IMR-90 (cell line): ENCODE measurements at regions not wholly inside any gene's neighbourhood (a gene's known extent, or its start where the extent isn't known, plus 50 kb on each side); places are given as distances from the start of the nearest gene placed in this dataset.

Experiments used
- ATAC-seq: fragments of 200-7000 bp; cut with Tn5 transposase; 2 replicates; pipeline ENCODE4 v1.9.1; 2020; ENCODE audit warnings: low read depth, mild to moderate bottlenecking, moderate library complexity
- BruUV-seq: library from RNA; stranded (reverse); fragments of 400-500 nt; replicated peaks from 2 replicates; lab custom pipeline; 2021; lab: Mats Ljungman, UMichigan
- CTCF ChIA-PET: fragments of 300-600 bp; formaldehyde crosslinking; extraction: SDS; loops from one replicate; lab custom pipeline; 2021; ENCODE audit warnings: antibody characterized with exemption; lab: Yijun Ruan, JAX
- POLR2A ChIA-PET: fragments of 300-600 bp; sonication (Branson Sonifier 250); formaldehyde crosslinking; loops from one replicate; lab custom pipeline; 2022; ENCODE audit warnings: antibody characterized with exemption; ENCODE audit not compliant: unreplicated experiment; lab: Charles Lee
- DNase-seq: peaks from one replicate; pipeline ENCODE4 v3.0.0; 2013
- H2AFZ ChIP-seq: replicated peaks from 2 replicates; pipeline ENCODE3; 2013; ENCODE audit warnings: low read length, mild to moderate bottlenecking; ENCODE audit not compliant: poor library complexity
- H2AK5ac ChIP-seq: 2 replicates; pipeline ENCODE4 v1.6.1; 2013; ENCODE audit warnings: low read depth, low read length, inconsistent platforms
- H2AK9ac ChIP-seq: replicated peaks from 2 replicates; pipeline ENCODE3; 2013; ENCODE audit warnings: mild to moderate bottlenecking, low read depth, low read length, moderate library complexity; ENCODE audit not compliant: poor library complexity
- H2BK120ac ChIP-seq: 2 replicates; pipeline ENCODE4 v1.6.1; 2013; ENCODE audit warnings: low read depth, low read length, inconsistent platforms
- H2BK15ac ChIP-seq: 3 replicates; pipeline ENCODE4 v1.6.1; 2013; ENCODE audit warnings: low read depth, low read length, inconsistent platforms
- H2BK20ac ChIP-seq: 2 replicates; pipeline ENCODE4 v1.6.1; 2013; ENCODE audit warnings: low read depth, mild to moderate bottlenecking, inconsistent platforms, low read length, moderate library complexity
- H2BK5ac ChIP-seq: 2 replicates; pipeline ENCODE4 v1.6.1; 2013; ENCODE audit warnings: mild to moderate bottlenecking, low read depth, low read length, inconsistent platforms; ENCODE audit not compliant: poor library complexity, severe bottlenecking
- H3K14ac ChIP-seq: replicated peaks from 2 replicates; pipeline ENCODE4 v1.6.1; 2013; ENCODE audit warnings: low read depth, low read length, inconsistent platforms
- H3K18ac ChIP-seq: 2 replicates; pipeline ENCODE4 v1.6.1; 2013; ENCODE audit warnings: low read depth, low read length, control low read depth
- H3K23ac ChIP-seq: 2 replicates; pipeline ENCODE4 v1.6.1; 2013; ENCODE audit warnings: low read depth, low read length, inconsistent platforms
- H3K27ac ChIP-seq: 2 replicates; pipeline ENCODE4 v1.5.1; 2013; ENCODE audit warnings: mild to moderate bottlenecking, control low read depth, low read length; ENCODE audit not compliant: insufficient read depth
- H3K27me3 ChIP-seq: 2 replicates; pipeline ENCODE4 v1.6.1; 2013; ENCODE audit warnings: low read length; ENCODE audit not compliant: control insufficient read depth, insufficient read depth
- H3K36me3 ChIP-seq: 2 replicates; pipeline ENCODE4 v1.6.1; 2013; ENCODE audit warnings: low read length, mixed read lengths; ENCODE audit not compliant: control insufficient read depth, insufficient read depth
- H3K4ac ChIP-seq: 2 replicates; pipeline ENCODE4 v1.6.1; 2013; ENCODE audit warnings: low read depth, low read length, inconsistent platforms
- H3K4me1 ChIP-seq: 2 replicates; pipeline ENCODE4 v1.6.1; 2013; ENCODE audit warnings: low read length, mixed read lengths; ENCODE audit not compliant: control insufficient read depth, insufficient read depth
- H3K4me2 ChIP-seq: 2 replicates; pipeline ENCODE4 v1.6.1; 2013; ENCODE audit warnings: low read depth, mild to moderate bottlenecking, control low read depth, low read length, moderate library complexity
- H3K4me3 ChIP-seq: 2 replicates; pipeline ENCODE4 v1.5.1; 2013; ENCODE audit warnings: low read depth, mild to moderate bottlenecking, control low read depth, low read length, moderate library complexity; ENCODE audit not compliant: insufficient read depth
- H3K56ac ChIP-seq: 2 replicates; pipeline ENCODE4 v1.6.1; 2013; ENCODE audit warnings: low read length, inconsistent platforms; ENCODE audit not compliant: insufficient read depth; ENCODE audit errors: extremely low read depth
- H3K79me1 ChIP-seq, 2 experiments: 2 replicates each; pipeline ENCODE4 v1.6.1; 2013; ENCODE audit warnings: low read length in 2 of 2, inconsistent platforms in 1 of 2, low read depth in 1 of 2
- H3K9ac ChIP-seq: 2 replicates; pipeline ENCODE4 v1.6.1; 2013; ENCODE audit warnings: low read depth, low read length, control low read depth
- H3K9me1 ChIP-seq: 2 replicates; pipeline ENCODE4 v1.6.1; 2013; ENCODE audit warnings: low read length, inconsistent platforms; ENCODE audit not compliant: insufficient read depth
- H3K9me3 ChIP-seq: 2 replicates; pipeline ENCODE4 v1.6.1; 2013; ENCODE audit warnings: low read length; ENCODE audit not compliant: control insufficient read depth, insufficient read depth
- H4K20me1 ChIP-seq: 2 replicates; pipeline ENCODE4 v1.6.1; 2013; ENCODE audit warnings: low read length, inconsistent platforms; ENCODE audit not compliant: insufficient read depth
- H4K5ac ChIP-seq: 2 replicates; pipeline ENCODE4 v1.6.1; 2013; ENCODE audit warnings: mild to moderate bottlenecking, low read depth, low read length, control low read depth
- H4K8ac ChIP-seq, 2 experiments: 2 replicates each; pipeline ENCODE4 v1.6.1; 2013; ENCODE audit warnings: low read depth in 2 of 2, low read length in 2 of 2, control low read depth in 1 of 2, inconsistent platforms in 1 of 2
- H4K91ac ChIP-seq: 2 replicates; pipeline ENCODE4 v1.6.1; 2013; ENCODE audit warnings: low read depth, low read length, inconsistent platforms; ENCODE audit not compliant: insufficient read depth
- BHLHE40 ChIP-seq: fragments of 150-350 bp; IDR thresholded peaks from 2 replicates; pipeline ENCODE4 v1.6.1; 2016; ENCODE audit warnings: mild to moderate bottlenecking, low read depth, low read length
- CEBPB ChIP-seq: IDR thresholded peaks from 2 replicates; pipeline ENCODE4 v1.6.1; 2012; ENCODE audit warnings: low read depth, low read length, improper control_type of control experiment
- CHD1 ChIP-seq: IDR thresholded peaks from 2 replicates; pipeline ENCODE4 v1.6.1; 2012; ENCODE audit warnings: low read depth, low read length, improper control_type of control experiment
- CTCF ChIP-seq: conservative IDR thresholded peaks from 2 replicates; pipeline ENCODE4 v1.5.1; 2012; ENCODE audit warnings: mild to moderate bottlenecking, low read depth, low read length, improper control_type of control experiment
- ELK1 ChIP-seq: fragments of 150-350 bp; IDR thresholded peaks from 2 replicates; pipeline ENCODE4 v1.6.1; 2016; ENCODE audit warnings: low read depth, mild to moderate bottlenecking, low read length, moderate library complexity, borderline replicate concordance
- FOS ChIP-seq: fragments of 150-350 bp; IDR thresholded peaks from 2 replicates; pipeline ENCODE4 v1.6.1; 2016; ENCODE audit warnings: low read depth, low read length
- MAFK ChIP-seq: IDR thresholded peaks from 2 replicates; pipeline ENCODE4 v1.6.1; 2012; ENCODE audit warnings: low read depth, low read length, improper control_type of control experiment
- MAZ ChIP-seq: IDR thresholded peaks from 2 replicates; pipeline ENCODE4 v1.6.1; 2012; ENCODE audit warnings: low read depth, mild to moderate bottlenecking, low read length, improper control_type of control experiment, moderate library complexity, borderline replicate concordance
- MXI1 ChIP-seq: IDR thresholded peaks from 2 replicates; pipeline ENCODE4 v1.6.1; 2012; ENCODE audit warnings: low read depth, mild to moderate bottlenecking, low read length, moderate library complexity, borderline replicate concordance
- NFE2L2 ChIP-seq: fragments of 150-350 bp; IDR thresholded peaks from 2 replicates; pipeline ENCODE4 v1.6.1; 2016; ENCODE audit warnings: low read depth, mild to moderate bottlenecking, low read length
- POLR2A ChIP-seq: IDR thresholded peaks from 2 replicates; pipeline ENCODE4 v1.6.1; 2012; ENCODE audit warnings: mild to moderate bottlenecking, low read depth, low read length
- RAD21 ChIP-seq: IDR thresholded peaks from 2 replicates; pipeline ENCODE4 v1.6.1; 2012; ENCODE audit warnings: low read length, improper control_type of control experiment
- RCOR1 ChIP-seq: IDR thresholded peaks from 2 replicates; pipeline ENCODE4 v1.6.1; 2012; ENCODE audit warnings: mild to moderate bottlenecking, low read length, improper control_type of control experiment; ENCODE audit not compliant: insufficient replicate concordance
- RFX5 ChIP-seq: IDR thresholded peaks from 2 replicates; pipeline ENCODE4 v1.8.0; 2012; ENCODE audit warnings: low read depth, mild to moderate bottlenecking, low read length, moderate library complexity
- SMC3 ChIP-seq: fragments of 150-350 bp; IDR thresholded peaks from 2 replicates; pipeline ENCODE4 v1.6.1; 2016; ENCODE audit warnings: low read depth, mild to moderate bottlenecking, antibody characterized with exemption, low read length, moderate library complexity
- USF2 ChIP-seq: fragments of 150-350 bp; IDR thresholded peaks from 2 replicates; pipeline ENCODE4 v1.6.1; 2017; ENCODE audit warnings: mild to moderate bottlenecking, antibody characterized with exemption, low read length, low read depth
- dilution Hi-C: fragments of 300-500 bp; cut with HindIII; formaldehyde crosslinking; loops from one replicate; pipeline ENCODE4 v1.14.3; 2018; ENCODE audit warnings: low sequenced_read_pairs; ENCODE audit not compliant: unreplicated experiment
- in situ Hi-C: fragments of 300-500 bp; cut with MboI; formaldehyde crosslinking; loops from 3 replicates; pipeline ENCODE4 v1.14.3; 2019; ENCODE audit warnings: low sequenced_read_pairs, inconsistent platforms, mixed read lengths
- intact Hi-C: fragments of 100-400 bp; cut with micrococcal nuclease; formaldehyde crosslinking; loops from 2 replicates; pipeline ENCODE4 v1.10.0; 2022

GRCh38 chr1:221631556-221631955 is 110.3 kb downstream of the DUSP10 start:
- ATAC-seq (no peak), DNase-seq (no peak)
- Histone ChIP-seq H2BK20ac (no peak overlapping the region; the same call in 1 of the 2 replicates), H4K91ac (no peak overlapping the region), H2BK15ac (no peak overlapping the region), H3K23ac (no peak overlapping the region), H3K4me1 (no peaks in the 10 kb centered on the region), H3K56ac (no peak overlapping the region), H3K27ac (no peak overlapping the region), H3K4me3 (no peak overlapping the region), H3K18ac (no peak overlapping the region), H3K4me2 (no peak overlapping the region), H2AK9ac (no peak overlapping the region), H4K8ac (no peak overlapping the region), H3K27me3 (no peaks in the 10 kb centered on the region), H3K9me1 (no peaks in the 10 kb centered on the region), H2AFZ (no peak overlapping the region), H2BK120ac (no peak overlapping the region), H3K4ac (no peak overlapping the region), H3K36me3 (no peaks in the 10 kb centered on the region), H2BK5ac (no peak overlapping the region), H4K5ac (no peak overlapping the region), H3K14ac (no peak overlapping the region), H4K20me1 (no peaks in the 10 kb centered on the region), H3K79me1 (no peaks in the 10 kb centered on the region), H3K9ac (no peak overlapping the region), H2AK5ac (no peak overlapping the region), H3K9me3 (no peaks in the 10 kb centered on the region)
- BruUV-seq = no TSS peak
- dilution Hi-C loops = no loop called here
- in situ Hi-C loops = no loop called here
- TF ChIP-seq MAFK (no peak), CTCF (no peak), NFE2L2 (no peak), USF2 (no peak), BHLHE40 (no peak), RCOR1 (no peak), RAD21 (no peak), MAZ (no peak), FOS (no peak), CHD1 (no peak), ELK1 (no peak), MXI1 (no peak), RFX5 (no peak), CEBPB (no peak), SMC3 (no peak), POLR2A (no peak)
- intact Hi-C loops = no loop called here
- ChIA-PET POLR2A (no interaction called here), CTCF (no interaction called here)
